KMS-11 (cell line): ENCODE measurements at regions not wholly inside any gene's neighbourhood (a gene's known extent, or its start where the extent isn't known, plus 50 kb on each side); places are given as distances from the start of the nearest gene placed in this dataset.

Experiments used
- H2AFZ ChIP-seq: fragments of 200-600 bp; sonication (generic); 2 replicates; pipeline ENCODE4 v1.6.1; 2016; ENCODE audit warnings: antibody characterized with exemption, mixed run types, low read depth
- H3K27ac ChIP-seq: fragments of 200-600 bp; sonication (generic); 2 replicates; pipeline ENCODE4 v1.6.1; 2016; ENCODE audit warnings: mild to moderate bottlenecking, mixed run types
- H3K27me3 ChIP-seq: fragments of 200-600 bp; sonication (generic); 2 replicates; pipeline ENCODE4 v1.6.1; 2017; ENCODE audit warnings: mild to moderate bottlenecking, low read depth, mixed run types, moderate library complexity; ENCODE audit not compliant: insufficient read depth
- H3K36me3 ChIP-seq: fragments of 200-600 bp; sonication (generic); 2 replicates; pipeline ENCODE4 v1.6.1; 2017; ENCODE audit warnings: mild to moderate bottlenecking, mixed run types; ENCODE audit not compliant: insufficient read depth
- H3K4me1 ChIP-seq: fragments of 200-600 bp; sonication (generic); 2 replicates; pipeline ENCODE4 v1.6.1; 2016; ENCODE audit warnings: mild to moderate bottlenecking, low read depth, mixed run types; ENCODE audit not compliant: poor library complexity, severe bottlenecking
- H3K4me2 ChIP-seq: fragments of 200-600 bp; sonication (generic); 2 replicates; pipeline ENCODE4 v1.7.0; 2016; ENCODE audit warnings: mild to moderate bottlenecking, mixed run types
- H3K4me3 ChIP-seq: fragments of 200-600 bp; sonication (generic); IDR thresholded peaks from 2 replicates; pipeline ENCODE4 v1.6.1; 2017; ENCODE audit warnings: low read depth, low read length, mixed read lengths; ENCODE audit not compliant: insufficient read depth
- H3K79me2 ChIP-seq: fragments of 200-600 bp; sonication (generic); 2 replicates; pipeline ENCODE4 v1.6.1; 2016; ENCODE audit warnings: low read depth, mixed run types; ENCODE audit not compliant: insufficient read depth
- H3K9ac ChIP-seq: fragments of 200-600 bp; sonication (generic); 2 replicates; pipeline ENCODE4 v1.6.1; 2016; ENCODE audit warnings: mild to moderate bottlenecking, mixed run types
- H4K20me1 ChIP-seq: fragments of 200-600 bp; sonication (generic); 2 replicates; pipeline ENCODE4 v1.6.1; 2016; ENCODE audit warnings: mild to moderate bottlenecking, mixed run types; ENCODE audit not compliant: insufficient read depth
- CTCF ChIP-seq: fragments of 200-600 bp; sonication (generic); conservative IDR thresholded peaks from 2 replicates; pipeline ENCODE4 v1.6.1; 2017; ENCODE audit warnings: low read depth, mild to moderate bottlenecking, antibody characterized with exemption, low read length, moderate library complexity, mixed read lengths

- Histone ChIP-seq H3K36me3 (no peaks in the 10 kb centered on the region), H3K79me2 (no peaks in the 10 kb centered on the region), H3K27me3 (no peaks in the 10 kb centered on the region), H4K20me1 (no peaks in the 10 kb centered on the region), H3K9ac (no peak overlapping the region), H2AFZ (no peak overlapping the region), H3K4me2 (no peak overlapping the region), H3K4me3 (no peak overlapping the region), H3K27ac (no peak overlapping the region), H3K4me1 (peaks cover 7% of the 10 kb centered on the region)
- TF ChIP-seq CTCF = no peak
These were observed 80.9 kb upstream of the TMEFF2 start for GRCh38 chr2:192275632-192276031.

- Histone ChIP-seq H3K4me1 (no peaks in the 10 kb centered on the region), H4K20me1 (no peaks in the 10 kb centered on the region), H3K4me3 (no peak overlapping the region), H3K4me2 (no peak overlapping the region), H3K79me2 (no peaks in the 10 kb centered on the region), H3K27me3 (no peaks in the 10 kb centered on the region), H3K36me3 (no peaks in the 10 kb centered on the region), H3K9ac (no peak overlapping the region), H3K27ac (no peak overlapping the region), H2AFZ (no peak overlapping the region)
- TF ChIP-seq CTCF = no peak
These were observed 72.8 kb upstream of the TMEFF2 start for GRCh38 chr2:192267484-192267883.

- TF ChIP-seq CTCF = no peak
These were observed 71.0 kb upstream of the TMEFF2 start for GRCh38 chr2:192265751-192266150.

GRCh38 chr2:192254444-192254843, 59.7 kb upstream of the TMEFF2 start:
- no peak for TF ChIP-seq CTCF
- Histone ChIP-seq H3K4me3 (no peak overlapping the region), H3K27me3 (no peaks in the 10 kb centered on the region), H4K20me1 (no peaks in the 10 kb centered on the region), H2AFZ (no peak overlapping the region), H3K4me2 (no peak overlapping the region), H3K79me2 (no peaks in the 10 kb centered on the region), H3K36me3 (no peaks in the 10 kb centered on the region), H3K27ac (no peak overlapping the region), H3K9ac (no peak overlapping the region), H3K4me1 (no peaks in the 10 kb centered on the region)

More at GRCh38 chr2:192265751-192266150, 71.0 kb upstream of the TMEFF2 start:
- no peaks in the 10 kb centered on the region for H3K79me2 ChIP-seq
- no peaks in the 10 kb centered on the region for H4K20me1 ChIP-seq
- H3K4me1 ChIP-seq = no peaks in the 10 kb centered on the region
- H3K27ac ChIP-seq = no peak overlapping the region
- no peak overlapping the region for H3K4me3 ChIP-seq
- H3K27me3 ChIP-seq = no peaks in the 10 kb centered on the region
- H3K9ac ChIP-seq = no peak overlapping the region
- no peaks in the 10 kb centered on the region for H3K36me3 ChIP-seq
- H2AFZ ChIP-seq = no peak overlapping the region
- no peak overlapping the region for H3K4me2 ChIP-seq
